Endometrial microvascular endothelial cells (primary cell): ENCODE measurements at regions not wholly inside any gene's neighbourhood (a gene's known extent, or its start where the extent isn't known, plus 50 kb on each side); places are given as distances from the start of the nearest gene placed in this dataset.
"Not testable (repeated sequence)": the region's sequence is repeated elsewhere in the genome, so short reads cannot be mapped to it uniquely, and the experiment has no call there.

Source experiments
- in situ Hi-C: cut with HindIII; loops from 2 replicates; pipeline ENCODE4 v1.10.0; 2017; ENCODE audit warnings: low sequenced_read_pairs, low pct_unique_long_range_greater_than_20kb; ENCODE audit errors: inconsistent ontology term

DNA sequence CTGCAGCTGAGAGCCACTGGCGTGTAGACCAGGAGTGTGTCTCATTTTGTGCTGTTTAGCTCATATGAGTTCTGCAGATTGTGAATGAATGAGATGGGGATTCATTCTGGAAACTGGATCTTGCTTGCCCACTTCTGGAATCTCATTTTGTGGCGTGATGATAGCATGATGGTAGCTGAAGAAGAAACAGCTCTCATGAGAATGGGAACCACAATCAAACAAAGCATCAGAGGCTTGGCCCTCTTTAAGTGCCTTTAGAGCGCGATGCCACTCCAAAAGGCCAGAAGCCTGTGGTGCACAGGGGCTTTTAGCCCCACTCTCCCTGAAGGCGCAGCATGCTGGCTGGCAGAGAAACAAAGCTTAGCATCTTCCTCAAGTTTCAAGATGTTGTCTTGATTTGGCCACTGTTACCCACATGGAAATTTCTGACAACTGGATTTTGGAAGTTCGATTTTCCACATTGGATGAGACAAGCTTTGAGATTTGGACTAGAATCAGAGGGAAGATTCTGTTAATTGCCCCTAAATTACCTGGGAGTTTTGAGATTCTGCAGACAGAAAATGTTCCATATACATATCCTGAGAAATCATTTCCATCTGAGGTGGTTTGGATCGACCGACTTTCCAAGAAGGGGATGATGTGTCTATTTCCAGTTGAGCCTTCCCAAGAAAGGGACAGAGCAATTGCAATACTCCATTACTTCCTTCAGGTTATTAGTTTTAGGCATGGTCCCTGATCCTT lies 234.5 kb downstream of the VAPA start:
- in situ Hi-C loops: no loop called here

- in situ Hi-C loops: no loop called here
Observed at GRCh38 chr18:10149768-10150556, 236.1 kb downstream of the VAPA start.

DNA sequence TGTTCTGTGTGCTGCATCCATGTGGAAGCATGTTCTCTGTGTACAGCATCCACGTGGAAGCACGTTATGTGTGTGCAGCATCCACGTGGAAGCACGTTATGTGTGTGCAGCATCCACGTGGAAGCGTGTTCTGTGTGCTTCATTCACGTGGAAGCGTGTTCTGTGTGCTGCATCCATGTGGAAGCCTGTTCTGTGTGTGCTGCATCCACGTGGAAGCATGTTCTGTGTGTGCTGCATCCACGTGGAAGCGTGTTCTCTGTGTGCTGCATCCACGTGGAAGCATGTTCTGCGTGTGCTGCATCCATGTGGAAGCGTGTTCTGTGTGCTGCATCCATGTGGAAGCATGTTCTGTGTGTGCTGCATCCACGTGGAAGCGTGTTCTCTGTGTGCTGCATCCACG lies 236.8 kb downstream of the VAPA start:
- in situ Hi-C loops: not testable (repeated sequence)

DNA sequence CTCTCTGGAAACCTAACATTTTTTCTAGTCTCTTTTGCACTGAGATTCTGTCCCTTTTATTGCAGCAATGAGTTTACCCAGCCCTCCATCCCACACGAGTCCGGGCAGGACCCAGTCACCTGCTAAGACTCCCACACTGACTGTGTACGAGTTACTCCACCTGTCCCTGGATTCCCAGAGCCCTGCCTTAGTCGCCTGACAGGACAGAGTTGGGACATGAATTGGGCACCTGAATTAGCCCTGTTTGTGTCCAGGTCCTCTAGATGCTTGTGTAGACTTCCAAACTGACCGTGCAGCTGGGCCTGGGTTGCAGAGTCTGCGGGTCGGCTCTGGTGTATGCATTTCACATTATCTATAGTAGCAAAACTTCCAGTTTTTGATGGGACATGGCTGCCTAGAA lies 238.7 kb downstream of the VAPA start:
- in situ Hi-C loops: no loop called here

GRCh38 chr18:10153924-10154752 lies 240.3 kb downstream of the VAPA start:
- in situ Hi-C loops: no loop called here

DNA sequence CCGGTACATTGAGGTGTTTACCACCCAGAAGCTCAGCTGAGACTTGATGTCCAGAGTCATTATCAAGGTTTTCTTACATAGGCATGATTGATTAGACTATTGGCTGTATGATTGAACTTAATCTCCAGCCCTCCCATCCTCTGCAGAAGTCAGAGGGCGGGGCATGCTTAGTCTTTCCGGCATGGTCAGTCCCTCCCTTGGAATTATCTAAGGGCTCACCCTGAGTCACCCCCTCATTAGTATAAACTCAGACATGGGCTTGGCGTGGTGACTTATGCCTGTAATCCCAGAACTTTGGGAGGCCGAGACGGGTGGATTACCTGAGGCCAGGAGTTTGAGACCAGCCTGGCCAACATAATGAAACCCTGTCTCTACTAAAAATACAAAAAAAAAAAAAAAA lies 243.9 kb downstream of the VAPA start:
- in situ Hi-C loops: no loop called here

GRCh38 chr18:10160251-10160650 lies 246.4 kb downstream of the VAPA start:
- in situ Hi-C loops: no loop called here

GRCh38 chr18:10161315-10161714 lies 247.5 kb downstream of the VAPA start:
- in situ Hi-C loops: no loop called here

DNA sequence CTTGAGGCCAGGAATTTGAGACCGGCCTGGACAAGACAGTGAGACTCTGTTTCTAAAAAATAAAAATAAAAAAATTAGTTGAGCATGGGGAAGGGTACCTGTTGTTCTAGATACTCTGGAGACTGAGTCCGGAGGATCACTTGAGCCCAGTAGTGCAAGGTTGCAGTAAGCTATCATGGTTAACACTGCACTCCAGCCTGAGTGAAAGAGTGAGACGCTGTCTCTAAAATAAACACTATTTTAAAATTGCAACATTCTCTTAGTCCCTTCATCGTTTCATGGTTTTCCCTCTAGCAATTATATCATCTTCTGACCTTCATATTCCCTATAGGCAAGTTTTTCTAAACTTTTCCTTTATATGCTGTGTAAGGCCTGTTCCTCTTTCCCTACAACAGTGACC lies 248.5 kb downstream of the VAPA start:
- in situ Hi-C loops: no loop called here

- in situ Hi-C loops: no loop called here
Observed at GRCh38 chr18:10164271-10165071, 250.7 kb downstream of the VAPA start.

DNA sequence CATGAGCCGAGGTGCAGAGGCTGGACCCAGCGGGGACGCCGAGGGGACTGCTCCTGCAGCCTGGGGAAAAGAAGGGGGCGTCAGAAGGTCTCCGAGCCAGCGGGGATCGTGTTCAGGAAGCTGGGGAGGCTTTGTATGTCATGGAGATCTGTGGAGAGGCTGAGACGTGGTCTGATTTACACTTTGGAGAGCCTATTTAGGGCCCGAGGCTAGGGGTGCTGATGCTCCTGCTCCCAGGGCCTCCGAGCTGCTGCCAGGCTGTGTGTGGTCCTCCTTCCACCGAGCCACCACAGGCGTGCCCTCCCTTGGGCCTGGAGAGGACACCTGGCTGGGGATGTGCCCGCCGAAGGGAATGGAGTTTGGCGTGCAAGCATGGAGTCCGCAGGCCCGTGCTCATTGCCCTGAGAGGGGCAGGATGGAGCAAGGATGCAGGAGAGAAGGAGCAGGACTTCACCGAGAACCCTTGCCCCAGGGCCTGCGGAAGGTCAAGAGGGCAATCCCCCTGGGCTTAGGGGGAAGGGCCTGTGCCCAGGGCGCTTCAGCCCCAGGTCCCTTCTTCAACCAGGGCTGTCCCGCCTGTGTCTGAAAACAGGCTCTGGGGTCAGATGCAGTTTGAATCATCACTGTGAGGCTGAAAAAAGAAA lies 252.5 kb downstream of the VAPA start:
- in situ Hi-C loops: no loop called here

DNA sequence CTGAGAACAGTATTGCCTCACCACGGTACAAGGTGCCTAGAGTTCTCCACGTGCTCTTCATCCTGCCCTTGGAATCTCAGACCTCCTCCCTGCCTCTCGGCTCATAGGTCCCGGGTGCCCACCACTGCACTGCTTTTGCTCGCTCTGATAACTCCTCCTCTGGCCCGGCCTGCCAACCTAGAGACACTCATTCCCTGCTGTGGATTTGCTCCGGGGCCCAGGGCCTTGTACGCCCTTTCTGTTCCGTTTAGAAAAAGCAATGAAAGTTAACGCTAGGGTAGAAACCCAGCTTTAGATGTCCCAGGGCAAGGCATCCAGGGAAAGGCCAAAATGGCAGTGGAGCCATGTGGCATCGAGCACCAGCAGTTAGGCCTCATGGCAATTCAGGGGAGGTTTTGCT lies 253.9 kb downstream of the VAPA start:
- in situ Hi-C loops: no loop called here

DNA sequence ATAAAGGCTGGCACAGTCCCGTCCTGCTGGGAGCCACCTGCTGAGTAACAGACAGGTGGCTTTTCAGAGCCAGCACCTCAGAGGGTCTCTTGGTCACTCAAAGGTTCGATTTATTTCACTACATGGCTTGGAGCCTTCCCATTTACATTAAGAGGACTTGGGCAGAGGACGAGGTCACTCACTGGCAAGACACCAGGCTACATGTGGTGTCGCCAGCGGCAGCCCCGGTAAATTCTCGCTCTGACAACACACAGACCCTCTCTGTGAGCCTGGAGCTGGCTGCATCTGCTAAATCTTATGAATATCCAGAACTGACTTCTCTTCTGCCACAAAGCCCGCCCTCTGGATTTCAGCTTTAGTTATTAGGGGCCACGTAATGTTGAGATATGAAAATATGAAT lies 254.7 kb downstream of the VAPA start:
- in situ Hi-C loops: no loop called here

DNA sequence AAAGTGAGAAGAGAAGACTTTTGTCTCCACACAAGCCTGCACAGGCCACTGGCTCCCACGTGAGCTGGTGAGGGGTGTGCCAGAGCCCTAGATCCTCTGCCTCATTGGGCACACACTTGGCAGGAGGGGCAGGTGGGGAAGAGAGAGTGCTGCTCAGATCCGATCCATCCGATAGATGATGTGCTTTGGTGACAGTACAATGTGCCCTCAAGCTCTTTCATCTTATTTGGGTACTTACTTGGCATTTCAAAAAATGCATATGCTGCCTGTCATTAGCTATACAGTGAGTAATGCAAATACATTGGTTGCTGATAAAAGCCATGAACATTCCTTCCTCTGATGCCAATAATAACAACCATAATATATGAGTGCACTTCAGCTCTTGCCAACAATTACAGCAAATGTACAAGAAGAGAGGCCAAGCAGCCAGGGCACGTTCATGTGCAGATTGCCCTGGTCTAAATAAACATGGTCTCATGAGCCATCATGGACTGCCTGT lies 255.3 kb downstream of the VAPA start:
- in situ Hi-C loops: no loop called here

- in situ Hi-C loops: no loop called here
Observed at GRCh38 chr18:10169814-10170213, 256.0 kb downstream of the VAPA start.

DNA sequence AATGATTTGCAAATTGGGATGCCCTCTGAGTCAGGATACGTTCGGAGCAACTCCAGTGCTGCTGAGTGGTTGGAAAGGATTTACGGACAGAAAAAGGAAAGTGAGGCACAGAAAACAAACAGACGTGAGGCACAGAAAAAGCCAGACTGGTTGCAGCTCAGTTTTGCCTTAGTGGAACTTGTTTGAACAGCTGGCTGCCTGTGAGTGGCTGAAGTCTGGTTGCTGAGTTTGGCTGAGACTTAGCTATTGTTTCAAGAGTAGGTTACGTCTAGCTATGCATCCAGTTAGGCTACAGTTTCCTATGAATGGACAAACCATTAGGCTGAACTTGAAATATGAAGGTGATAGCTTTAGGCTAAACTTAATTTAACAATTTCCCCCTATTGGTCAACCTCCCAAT lies 256.6 kb downstream of the VAPA start:
- in situ Hi-C loops: no loop called here

DNA sequence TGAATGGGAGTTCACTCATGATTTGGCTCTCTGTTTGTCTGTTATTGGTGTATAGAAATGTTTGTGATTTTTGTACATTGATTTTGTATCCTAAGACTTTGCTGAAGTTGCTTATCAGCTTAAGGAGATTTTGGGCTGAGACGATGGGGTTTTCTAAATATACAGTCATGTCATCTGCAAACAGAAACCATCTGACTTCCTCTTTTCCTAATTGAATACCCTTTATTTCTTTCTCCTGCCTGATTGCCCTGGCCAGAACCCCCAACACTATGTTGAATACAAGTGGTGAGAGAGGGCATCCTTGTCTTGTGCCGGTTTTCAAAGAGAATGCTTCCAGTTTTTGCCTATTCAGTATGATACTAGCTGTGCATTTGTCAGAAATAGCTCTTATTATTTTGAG lies 261.5 kb downstream of the VAPA start:
- in situ Hi-C loops: not testable (repeated sequence)

DNA sequence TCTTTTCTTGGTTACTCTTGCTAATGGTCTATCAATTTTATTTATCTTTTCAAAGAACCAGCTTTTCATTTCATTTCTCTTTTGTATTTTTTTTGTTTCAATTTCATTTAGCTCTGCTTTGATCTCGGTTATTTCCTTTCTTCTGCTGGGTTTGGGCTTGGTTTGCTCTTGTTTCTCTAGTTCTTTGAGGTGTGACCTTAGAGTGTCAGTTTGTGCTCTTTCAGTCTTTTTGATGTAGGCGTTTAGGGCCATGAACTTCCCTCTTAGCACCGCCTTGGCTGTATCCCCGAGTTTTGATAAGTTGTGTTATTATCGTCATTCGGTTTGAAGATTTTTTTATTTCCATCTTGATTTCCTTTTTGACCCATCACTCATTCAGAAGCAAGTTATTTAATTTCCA lies 265.5 kb downstream of the VAPA start:
- in situ Hi-C loops: not testable (repeated sequence)
